Right lobe of liver (tissue), 4 donors: ENCODE measurements at regions not wholly inside any gene's neighbourhood (a gene's known extent, or its start where the extent isn't known, plus 50 kb on each side); places are given as distances from the start of the nearest gene placed in this dataset.

Source experiments
- POLR2A ChIP-seq: fragments of 450-650 bp; IDR thresholded peaks from one replicate; pipeline ENCODE4 v1.6.1; 2017; ENCODE audit warnings: antibody characterized with exemption, mild to moderate bottlenecking
- TF ChIP-seq, protein P1 (sequence below), 4 donors: fragments of 200-600 bp in 3 of 4; fragments of 450-650 bp in 1 of 4; IDR thresholded peaks; one replicate each; pipeline versions ENCODE4 v1.5.1 to v1.8.0; 2016 to 2022; ENCODE audit warnings: antibody characterized with exemption in 4 of 4, mild to moderate bottlenecking in 2 of 4
- donor health status: DM: no; HTN: no; CAD: no.
- donor health status: DM: no; HTN: no; CAD: no.
- donor health status: DM: no; HTN: yes; CAD: no.

GRCh38 chr16:26599785-26600104 lies 467.0 kb upstream of the C16orf82 start:
- TF ChIP-seq, protein P1, sequence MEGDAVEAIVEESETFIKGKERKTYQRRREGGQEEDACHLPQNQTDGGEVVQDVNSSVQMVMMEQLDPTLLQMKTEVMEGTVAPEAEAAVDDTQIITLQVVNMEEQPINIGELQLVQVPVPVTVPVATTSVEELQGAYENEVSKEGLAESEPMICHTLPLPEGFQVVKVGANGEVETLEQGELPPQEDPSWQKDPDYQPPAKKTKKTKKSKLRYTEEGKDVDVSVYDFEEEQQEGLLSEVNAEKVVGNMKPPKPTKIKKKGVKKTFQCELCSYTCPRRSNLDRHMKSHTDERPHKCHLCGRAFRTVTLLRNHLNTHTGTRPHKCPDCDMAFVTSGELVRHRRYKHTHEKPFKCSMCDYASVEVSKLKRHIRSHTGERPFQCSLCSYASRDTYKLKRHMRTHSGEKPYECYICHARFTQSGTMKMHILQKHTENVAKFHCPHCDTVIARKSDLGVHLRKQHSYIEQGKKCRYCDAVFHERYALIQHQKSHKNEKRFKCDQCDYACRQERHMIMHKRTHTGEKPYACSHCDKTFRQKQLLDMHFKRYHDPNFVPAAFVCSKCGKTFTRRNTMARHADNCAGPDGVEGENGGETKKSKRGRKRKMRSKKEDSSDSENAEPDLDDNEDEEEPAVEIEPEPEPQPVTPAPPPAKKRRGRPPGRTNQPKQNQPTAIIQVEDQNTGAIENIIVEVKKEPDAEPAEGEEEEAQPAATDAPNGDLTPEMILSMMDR (IDR thresholded peaks at IDR 0.05): no peak
- TF ChIP-seq POLR2A: no peak
